ENCODE measurements at regions not wholly inside any gene's neighbourhood (a gene's known extent, or its start where the extent isn't known, plus 50 kb on each side); places are given as distances from the start of the nearest gene placed in this dataset.

DNA sequence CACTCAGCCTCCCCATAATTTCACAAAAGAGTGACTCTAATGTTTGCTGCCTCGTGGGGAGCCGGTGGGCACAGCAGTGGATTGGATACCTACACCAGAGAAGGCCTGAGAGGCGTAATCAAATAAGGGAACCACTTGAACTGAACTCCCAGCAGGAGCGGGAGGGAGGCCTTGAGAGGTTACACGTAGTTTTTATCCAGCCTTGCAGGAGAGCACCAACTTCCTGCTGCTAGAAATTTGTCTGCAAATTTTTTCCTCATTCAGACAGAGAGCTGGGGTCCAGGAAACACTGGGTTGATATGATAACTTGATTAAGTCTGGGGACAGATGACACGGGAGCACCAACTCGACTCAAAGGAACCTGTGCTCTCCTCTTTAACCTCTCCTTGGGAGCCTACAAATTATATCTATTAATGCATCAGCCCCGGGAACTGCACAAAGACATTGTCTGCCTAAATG, 69.8 kb downstream of the HES1 start:
- Histone ChIP-seq H3K9me3 (ENCODE audit: low read depth, low read length, poor library complexity, severe bottlenecking) (no peaks in the 10 kb centered on the region), H3K27ac (ENCODE audit: low read depth, low read length, poor library complexity, severe bottlenecking) (peak overlapping the region; percentile 55), H3K36me3 (ENCODE audit: insufficient read depth, low read length, poor library complexity, severe bottlenecking) (no peaks in the 10 kb centered on the region), H3K4me3 (ENCODE audit: low read depth, low read length, poor library complexity, severe bottlenecking) (no peak overlapping the region), H3K4me1 (ENCODE audit: insufficient read depth, low read length, poor library complexity, severe bottlenecking) (peaks cover 29% of the 10 kb centered on the region), H3K27me3 (replicated peaks; ENCODE audit: insufficient read depth, low read depth, low read length, poor library complexity) (no peaks in the 10 kb centered on the region)
- BruUV-seq (replicated peaks), result no TSS peak
- no peak for TF ChIP-seq EZH2 (IDR thresholded peaks at IDR 0.05; ENCODE audit: borderline replicate concordance, low read depth, low read length, poor library complexity, severe bottlenecking)
- TF ChIP-seq, protein P1, sequence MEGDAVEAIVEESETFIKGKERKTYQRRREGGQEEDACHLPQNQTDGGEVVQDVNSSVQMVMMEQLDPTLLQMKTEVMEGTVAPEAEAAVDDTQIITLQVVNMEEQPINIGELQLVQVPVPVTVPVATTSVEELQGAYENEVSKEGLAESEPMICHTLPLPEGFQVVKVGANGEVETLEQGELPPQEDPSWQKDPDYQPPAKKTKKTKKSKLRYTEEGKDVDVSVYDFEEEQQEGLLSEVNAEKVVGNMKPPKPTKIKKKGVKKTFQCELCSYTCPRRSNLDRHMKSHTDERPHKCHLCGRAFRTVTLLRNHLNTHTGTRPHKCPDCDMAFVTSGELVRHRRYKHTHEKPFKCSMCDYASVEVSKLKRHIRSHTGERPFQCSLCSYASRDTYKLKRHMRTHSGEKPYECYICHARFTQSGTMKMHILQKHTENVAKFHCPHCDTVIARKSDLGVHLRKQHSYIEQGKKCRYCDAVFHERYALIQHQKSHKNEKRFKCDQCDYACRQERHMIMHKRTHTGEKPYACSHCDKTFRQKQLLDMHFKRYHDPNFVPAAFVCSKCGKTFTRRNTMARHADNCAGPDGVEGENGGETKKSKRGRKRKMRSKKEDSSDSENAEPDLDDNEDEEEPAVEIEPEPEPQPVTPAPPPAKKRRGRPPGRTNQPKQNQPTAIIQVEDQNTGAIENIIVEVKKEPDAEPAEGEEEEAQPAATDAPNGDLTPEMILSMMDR (conservative IDR thresholded peaks at IDR 0.05; ENCODE audit: low read depth, low read length), result no peak
- intact Hi-C loops (cut with micrococcal nuclease; ENCODE audit: unreplicated experiment), result loop anchor here (2.0 kb wide), 1 partner anchor 109 kb away; no protein-coding TSS in a partner anchor
- DNase-seq (ENCODE audit: low spot score), result peak; percentile 91
- POLR2A ChIA-PET (ENCODE audit: low non-redundant PET), result interaction anchor here (0.6 kb wide), 1 partner anchor 55 kb away, joined by 6 read pairs; no protein-coding TSS in a partner anchor
- CTCF ChIA-PET, result interaction anchor here (0.6 kb wide), 1 partner anchor 71 kb away, joined by 3 read pairs; no protein-coding TSS in a partner anchor

DNA sequence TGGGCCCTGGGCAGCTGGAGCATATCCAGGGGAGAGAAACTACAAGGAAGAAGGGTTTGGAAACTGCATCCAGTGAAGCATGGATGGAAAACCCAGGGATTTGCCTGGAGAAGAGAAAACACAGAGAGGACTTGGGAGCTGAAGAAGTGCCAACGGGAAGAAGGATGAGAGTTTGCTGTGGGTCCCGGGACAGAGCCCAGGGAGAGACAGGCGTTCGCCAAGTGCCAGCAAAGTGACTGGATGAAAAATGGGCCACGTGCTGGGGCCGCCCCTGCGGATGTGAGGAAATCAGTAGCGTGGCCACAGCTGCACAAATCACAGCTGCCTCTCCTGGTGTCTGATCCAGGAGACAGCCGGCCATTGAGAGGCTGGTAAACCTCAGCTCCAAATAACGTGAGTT, 70.4 kb downstream of the HES1 start:
- intact Hi-C loops (cut with micrococcal nuclease; ENCODE audit: unreplicated experiment), result no loop called here
- H3K4me1 ChIP-seq (ENCODE audit: insufficient read depth, low read length, poor library complexity, severe bottlenecking), result peaks cover 29% of the 10 kb centered on the region
- H3K9me3 ChIP-seq (ENCODE audit: low read depth, low read length, poor library complexity, severe bottlenecking), result no peaks in the 10 kb centered on the region
- TF ChIP-seq EZH2 (IDR thresholded peaks at IDR 0.05; ENCODE audit: borderline replicate concordance, low read depth, low read length, poor library complexity, severe bottlenecking), result no peak
- TF ChIP-seq, protein P1 (conservative IDR thresholded peaks at IDR 0.05; ENCODE audit: low read depth, low read length), result no peak
- CTCF ChIA-PET, result interaction anchor here (0.6 kb wide), 1 partner anchor 70 kb away, joined by 3 read pairs; no protein-coding TSS in a partner anchor
- DNase-seq (ENCODE audit: low spot score), result no peak
- no peak overlapping the region for H3K4me3 ChIP-seq (ENCODE audit: low read depth, low read length, poor library complexity, severe bottlenecking)
- no peaks in the 10 kb centered on the region for H3K36me3 ChIP-seq (ENCODE audit: insufficient read depth, low read length, poor library complexity, severe bottlenecking)
- POLR2A ChIA-PET (ENCODE audit: low non-redundant PET), result interaction anchor here (0.6 kb wide), 1 partner anchor 56 kb away, joined by 6 read pairs; no protein-coding TSS in a partner anchor
- H3K27me3 ChIP-seq (replicated peaks; ENCODE audit: insufficient read depth, low read depth, low read length, poor library complexity), result no peaks in the 10 kb centered on the region
- peak overlapping the region; percentile 55 for H3K27ac ChIP-seq (ENCODE audit: low read depth, low read length, poor library complexity, severe bottlenecking)
- no TSS peak for BruUV-seq (replicated peaks)

DNA sequence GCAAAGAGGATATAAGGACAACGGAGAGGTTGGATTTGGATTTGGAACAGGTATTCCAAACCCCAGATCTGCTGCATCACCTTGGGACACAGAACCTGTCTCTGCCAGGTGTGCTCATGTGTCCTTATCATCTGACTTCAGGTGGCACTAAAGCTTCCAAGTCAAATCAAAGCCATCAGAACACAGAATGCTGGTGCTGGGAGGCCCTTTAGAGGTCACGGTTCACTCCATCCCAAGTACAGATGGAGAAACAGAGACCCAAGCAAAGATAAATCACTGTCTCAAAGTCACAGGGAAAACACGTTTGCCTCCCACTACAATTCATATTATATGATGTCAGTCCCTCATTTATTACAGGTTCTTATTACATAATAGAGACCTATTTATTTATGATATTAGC, 72.8 kb downstream of the HES1 start:
- Histone ChIP-seq H3K27me3 (replicated peaks; ENCODE audit: insufficient read depth, low read depth, low read length, poor library complexity) (no peaks in the 10 kb centered on the region), H3K9me3 (ENCODE audit: low read depth, low read length, poor library complexity, severe bottlenecking) (no peaks in the 10 kb centered on the region), H3K36me3 (ENCODE audit: insufficient read depth, low read length, poor library complexity, severe bottlenecking) (no peaks in the 10 kb centered on the region), H3K27ac (ENCODE audit: low read depth, low read length, poor library complexity, severe bottlenecking) (no peak overlapping the region), H3K4me3 (ENCODE audit: low read depth, low read length, poor library complexity, severe bottlenecking) (no peak overlapping the region), H3K4me1 (ENCODE audit: insufficient read depth, low read length, poor library complexity, severe bottlenecking) (peaks cover 35% of the 10 kb centered on the region)
- TF ChIP-seq, protein P1 (conservative IDR thresholded peaks at IDR 0.05; ENCODE audit: low read depth, low read length), result no peak
- TF ChIP-seq EZH2 (IDR thresholded peaks at IDR 0.05; ENCODE audit: borderline replicate concordance, low read depth, low read length, poor library complexity, severe bottlenecking), result no peak
- POLR2A ChIA-PET (ENCODE audit: low non-redundant PET), result no interaction called here
- CTCF ChIA-PET, result no interaction called here
- no TSS peak for BruUV-seq (replicated peaks)
- no peak for DNase-seq (ENCODE audit: low spot score)
- intact Hi-C loops (cut with micrococcal nuclease; ENCODE audit: unreplicated experiment), result no loop called here

Data from A673 (cell line).